ENCODE measurements at regions not wholly inside any gene's neighbourhood (a gene's known extent, or its start where the extent isn't known, plus 50 kb on each side); places are given as distances from the start of the nearest gene placed in this dataset.

DNA sequence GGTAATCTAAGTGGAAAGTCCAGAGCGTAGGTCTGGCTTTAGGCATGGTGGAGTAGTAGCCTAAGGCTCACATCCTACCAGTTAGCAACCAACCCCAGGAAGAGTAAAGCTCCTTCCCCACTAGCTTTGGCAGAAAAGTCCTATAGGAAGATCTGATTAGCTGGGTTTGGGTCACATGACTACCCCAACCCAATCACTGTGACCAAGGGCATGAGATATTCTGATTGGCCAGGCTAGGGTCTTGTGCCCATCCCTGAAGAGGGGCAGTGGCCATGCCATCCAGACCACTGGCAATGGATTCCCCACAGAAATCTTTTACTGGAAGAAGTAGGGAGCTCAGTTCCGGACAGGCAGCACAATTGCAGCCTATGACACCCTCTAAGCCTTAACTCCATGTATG lies 58.6 kb upstream of the CD34 start:
- TF ChIP-seq, protein P1, sequence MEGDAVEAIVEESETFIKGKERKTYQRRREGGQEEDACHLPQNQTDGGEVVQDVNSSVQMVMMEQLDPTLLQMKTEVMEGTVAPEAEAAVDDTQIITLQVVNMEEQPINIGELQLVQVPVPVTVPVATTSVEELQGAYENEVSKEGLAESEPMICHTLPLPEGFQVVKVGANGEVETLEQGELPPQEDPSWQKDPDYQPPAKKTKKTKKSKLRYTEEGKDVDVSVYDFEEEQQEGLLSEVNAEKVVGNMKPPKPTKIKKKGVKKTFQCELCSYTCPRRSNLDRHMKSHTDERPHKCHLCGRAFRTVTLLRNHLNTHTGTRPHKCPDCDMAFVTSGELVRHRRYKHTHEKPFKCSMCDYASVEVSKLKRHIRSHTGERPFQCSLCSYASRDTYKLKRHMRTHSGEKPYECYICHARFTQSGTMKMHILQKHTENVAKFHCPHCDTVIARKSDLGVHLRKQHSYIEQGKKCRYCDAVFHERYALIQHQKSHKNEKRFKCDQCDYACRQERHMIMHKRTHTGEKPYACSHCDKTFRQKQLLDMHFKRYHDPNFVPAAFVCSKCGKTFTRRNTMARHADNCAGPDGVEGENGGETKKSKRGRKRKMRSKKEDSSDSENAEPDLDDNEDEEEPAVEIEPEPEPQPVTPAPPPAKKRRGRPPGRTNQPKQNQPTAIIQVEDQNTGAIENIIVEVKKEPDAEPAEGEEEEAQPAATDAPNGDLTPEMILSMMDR (conservative IDR thresholded peaks at IDR 0.05; ENCODE audit: low read depth, low read length), result no peak
- TF ChIP-seq EZH2phosphoT487 (IDR thresholded peaks at IDR 0.05; ENCODE audit: borderline replicate concordance, low read length) (no peak), EZH2 (IDR thresholded peaks at IDR 0.05; ENCODE audit: low read length, unreplicated experiment) (no peak)
